Fibroblast of lung (primary cell): ENCODE measurements at regions not wholly inside any gene's neighbourhood (a gene's known extent, or its start where the extent isn't known, plus 50 kb on each side); places are given as distances from the start of the nearest gene placed in this dataset.

Source experiments
- CTCF ChIP-seq, 2 donors: IDR thresholded peaks in 1 of 2; conservative IDR thresholded peaks in 1 of 2; 1 replicate in 1 of 2; 2 replicates in 1 of 2; pipeline ENCODE4 v1.5.1; 2011 to 2012; ENCODE audit warnings: low read length in 2 of 2, control low read depth in 1 of 2, inconsistent platforms in 1 of 2, low read depth in 1 of 2, mild to moderate bottlenecking in 1 of 2
- EZH2 ChIP-seq: IDR thresholded peaks from 2 replicates; pipeline ENCODE4 v1.5.1; 2012; ENCODE audit warnings: low read length, control low read depth, mild to moderate bottlenecking; ENCODE audit errors: missing control alignments

- TF ChIP-seq CTCF (conservative IDR thresholded peaks at IDR 0.05 in 1 of 2, IDR thresholded peaks at IDR 0.05 in 1 of 2; ENCODE audit: low read depth in 1 of 2, low read length in 2 of 2) (no peak), EZH2 (no peak)
Measured at GRCh38 chr5:62742207-62742606, 163.6 kb downstream of the LRRC70 start.
